Prostate gland (tissue), 2 donors: ENCODE measurements at regions not wholly inside any gene's neighbourhood (a gene's known extent, or its start where the extent isn't known, plus 50 kb on each side); places are given as distances from the start of the nearest gene placed in this dataset.

Experiments used
- DNase-seq: peaks from one replicate; pipeline ENCODE4 v3.0.0-alpha.2; 2019; ENCODE audit warnings: low spot score
- H3K27ac ChIP-seq, 2 donors: fragments of 200-600 bp; sonication (generic); 2 replicates each; pipeline ENCODE4 v1.5.1; 2017 to 2019
- H3K27me3 ChIP-seq: fragments of 200-600 bp; sonication (generic); replicated peaks from 2 replicates; pipeline ENCODE4 v1.5.1; 2019; ENCODE audit not compliant: insufficient read depth
- H3K36me3 ChIP-seq, 2 donors: fragments of 200-600 bp; sonication (generic); 1 replicate in 1 of 2; 2 replicates in 1 of 2; pipeline versions ENCODE4 v1.5.1 to v1.8.1; 2017 to 2019
- H3K4me1 ChIP-seq: fragments of 200-600 bp; sonication (generic); replicated peaks from 2 replicates; pipeline ENCODE4 v1.5.1; 2019
- H3K4me3 ChIP-seq, 2 donors: fragments of 200-600 bp; sonication (generic); 2 replicates each; pipeline ENCODE4 v1.5.1; 2017 to 2019
- H3K9me3 ChIP-seq: fragments of 200-600 bp; sonication (generic); 2 replicates; pipeline ENCODE4 v1.5.1; 2017
- CTCF ChIP-seq, 4 experiments: fragments of 200-600 bp in 2 of 4; fragments of 450-650 bp in 2 of 4; sonication (generic) in 2 of 4; IDR thresholded peaks; 1 replicate in 3 of 4; 2 replicates in 1 of 4; pipeline ENCODE4 v1.5.1; 2016 to 2019; ENCODE audit warnings: antibody characterized with exemption in 4 of 4, mild to moderate bottlenecking in 2 of 4, moderate library complexity in 2 of 4
- POLR2A ChIP-seq: fragments of 450-650 bp; IDR thresholded peaks from one replicate; pipeline ENCODE4 v1.6.1; 2016; ENCODE audit warnings: antibody characterized with exemption, mild to moderate bottlenecking
- POLR2AphosphoS5 ChIP-seq: sonication (generic); formaldehyde crosslinking; IDR thresholded peaks from one replicate; pipeline ENCODE4 v1.6.1; 2017; ENCODE audit warnings: antibody characterized with exemption
- WGBS: methylation state at CpG from one replicate; pipeline ENCODE4 v1.1.5; 2018; 5-methylcytosine and 5-hydroxymethylcytosine counted together
- intact Hi-C: fragments of 100-400 bp; cut with DNase I; formaldehyde crosslinking; loops from one replicate; pipeline ENCODE4 v1.14.2; 2022

GRCh38 chr7:124398937-124399552 is 366.2 kb upstream of the TMEM229A start:
- H3K4me1 ChIP-seq: no peaks in the 10 kb centered on the region
- no peak overlapping the region for H3K4me3 ChIP-seq
- no peaks in the 10 kb centered on the region for H3K36me3 ChIP-seq
- H3K27me3 ChIP-seq: no peaks in the 10 kb centered on the region
- DNase-seq: no peak
- TF ChIP-seq CTCF (IDR thresholded peaks at IDR 0.05) (no peak), POLR2A (no peak), POLR2AphosphoS5 (no peak)
- WGBS: 96% methylated on average over 2 of the region's 2 CpGs
- intact Hi-C loops: no loop called here
- H3K9me3 ChIP-seq: no peaks in the 10 kb centered on the region
- no peak overlapping the region for H3K27ac ChIP-seq

- Histone ChIP-seq H3K27me3 (no peaks in the 10 kb centered on the region), H3K36me3 (no peaks in the 10 kb centered on the region), H3K4me1 (no peaks in the 10 kb centered on the region), H3K4me3 (no peak overlapping the region), H3K27ac (no peak overlapping the region), H3K9me3 (no peaks in the 10 kb centered on the region)
- no peak for DNase-seq
- intact Hi-C loops: no loop called here
- 80% methylated on average over 4 of the region's 4 CpGs for WGBS
- TF ChIP-seq POLR2A: no peak
- TF ChIP-seq CTCF (IDR thresholded peaks at IDR 0.05): no peak
- no peak for TF ChIP-seq POLR2AphosphoS5
Measured at GRCh38 chr7:124397134-124397533, 364.3 kb upstream of the TMEM229A start.

GRCh38 chr7:124390301-124390700 is 357.4 kb upstream of the TMEM229A start:
- H3K27me3 ChIP-seq: no peaks in the 10 kb centered on the region
- no peaks in the 10 kb centered on the region for H3K36me3 ChIP-seq
- no peak overlapping the region for H3K27ac ChIP-seq
- no peaks in the 10 kb centered on the region for H3K4me1 ChIP-seq
- H3K9me3 ChIP-seq: no peaks in the 10 kb centered on the region
- WGBS: 44% methylated on average over 1 of the region's 1 CpG
- intact Hi-C loops: no loop called here
- no peak overlapping the region for H3K4me3 ChIP-seq
- TF ChIP-seq CTCF (IDR thresholded peaks at IDR 0.05) (no peak), POLR2AphosphoS5 (no peak), POLR2A (no peak)
- no peak for DNase-seq

- 32% methylated on average over 1 of the region's 1 CpG for WGBS
- Histone ChIP-seq H3K4me3 (no peak overlapping the region), H3K27me3 (no peaks in the 10 kb centered on the region), H3K27ac (no peak overlapping the region), H3K4me1 (no peaks in the 10 kb centered on the region), H3K36me3 (no peaks in the 10 kb centered on the region), H3K9me3 (no peaks in the 10 kb centered on the region)
- intact Hi-C loops: no loop called here
- no peak for TF ChIP-seq POLR2A
- no peak for TF ChIP-seq CTCF (IDR thresholded peaks at IDR 0.05)
- no peak for TF ChIP-seq POLR2AphosphoS5
- DNase-seq: no peak
Measured at GRCh38 chr7:124388751-124389150, 355.9 kb upstream of the TMEM229A start.

GRCh38 chr7:124387056-124387455 is 354.2 kb upstream of the TMEM229A start:
- TF ChIP-seq CTCF (IDR thresholded peaks at IDR 0.05) (no peak), POLR2A (no peak), POLR2AphosphoS5 (no peak)
- H3K27me3 ChIP-seq: no peaks in the 10 kb centered on the region
- intact Hi-C loops: no loop called here
- no peaks in the 10 kb centered on the region for H3K36me3 ChIP-seq
- no peaks in the 10 kb centered on the region for H3K9me3 ChIP-seq
- H3K4me3 ChIP-seq: no peak overlapping the region
- DNase-seq: no peak
- H3K4me1 ChIP-seq: no peaks in the 10 kb centered on the region
- 11% methylated on average over 4 of the region's 4 CpGs for WGBS
- no peak overlapping the region for H3K27ac ChIP-seq
